Breast epithelium (tissue), 3 donors: ENCODE measurements at regions not wholly inside any gene's neighbourhood (a gene's known extent, or its start where the extent isn't known, plus 50 kb on each side); places are given as distances from the start of the nearest gene placed in this dataset.

ENCODE experiments used
- POLR2AphosphoS5 ChIP-seq, 3 donors: sonication (generic); formaldehyde crosslinking; IDR thresholded peaks; one replicate each; pipeline ENCODE4 v1.6.1; 2017; ENCODE audit warnings: antibody characterized with exemption in 3 of 3
- TF ChIP-seq, protein P1 (sequence below), 3 donors: fragments of 450-650 bp; IDR thresholded peaks; one replicate each; pipeline ENCODE4 v1.5.1; 2016 to 2017; ENCODE audit warnings: antibody characterized with exemption in 3 of 3, mild to moderate bottlenecking in 3 of 3, moderate library complexity in 3 of 3

DNA sequence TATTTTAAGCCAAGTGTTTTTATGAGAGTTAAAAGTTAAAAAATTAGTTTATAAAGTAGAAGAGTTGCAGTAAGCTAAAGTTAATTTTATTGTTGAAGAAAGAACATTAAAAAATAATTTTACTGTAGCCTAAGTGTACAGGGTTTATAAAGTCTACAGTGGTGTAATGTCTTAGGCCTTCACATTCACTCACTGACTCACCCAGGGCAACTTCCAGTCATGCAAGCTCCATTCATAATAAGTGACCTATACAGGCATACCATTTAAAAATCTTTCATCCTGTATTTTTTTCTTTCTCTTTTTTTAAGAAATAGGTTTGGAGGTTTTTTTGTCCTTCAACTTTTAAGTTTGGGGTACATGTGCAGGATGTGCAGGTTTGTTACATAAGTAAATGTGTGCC is 87.9 kb upstream of the NR3C2 start:
- TF ChIP-seq, protein P1, sequence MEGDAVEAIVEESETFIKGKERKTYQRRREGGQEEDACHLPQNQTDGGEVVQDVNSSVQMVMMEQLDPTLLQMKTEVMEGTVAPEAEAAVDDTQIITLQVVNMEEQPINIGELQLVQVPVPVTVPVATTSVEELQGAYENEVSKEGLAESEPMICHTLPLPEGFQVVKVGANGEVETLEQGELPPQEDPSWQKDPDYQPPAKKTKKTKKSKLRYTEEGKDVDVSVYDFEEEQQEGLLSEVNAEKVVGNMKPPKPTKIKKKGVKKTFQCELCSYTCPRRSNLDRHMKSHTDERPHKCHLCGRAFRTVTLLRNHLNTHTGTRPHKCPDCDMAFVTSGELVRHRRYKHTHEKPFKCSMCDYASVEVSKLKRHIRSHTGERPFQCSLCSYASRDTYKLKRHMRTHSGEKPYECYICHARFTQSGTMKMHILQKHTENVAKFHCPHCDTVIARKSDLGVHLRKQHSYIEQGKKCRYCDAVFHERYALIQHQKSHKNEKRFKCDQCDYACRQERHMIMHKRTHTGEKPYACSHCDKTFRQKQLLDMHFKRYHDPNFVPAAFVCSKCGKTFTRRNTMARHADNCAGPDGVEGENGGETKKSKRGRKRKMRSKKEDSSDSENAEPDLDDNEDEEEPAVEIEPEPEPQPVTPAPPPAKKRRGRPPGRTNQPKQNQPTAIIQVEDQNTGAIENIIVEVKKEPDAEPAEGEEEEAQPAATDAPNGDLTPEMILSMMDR (IDR thresholded peaks at IDR 0.05), result no peak
- TF ChIP-seq POLR2AphosphoS5 (IDR thresholded peaks at IDR 0.05), result no peak
